Liver (tissue), 3 donors: ENCODE measurements at regions not wholly inside any gene's neighbourhood (a gene's known extent, or its start where the extent isn't known, plus 50 kb on each side); places are given as distances from the start of the nearest gene placed in this dataset.

Experiments used
- ATF3 ChIP-seq: IDR thresholded peaks from 2 replicates; pipeline ENCODE4 v1.6.1; 2016; ENCODE audit warnings: antibody characterized with exemption
- CTCF ChIP-seq: fragments of 150-350 bp; IDR thresholded peaks from 2 replicates; pipeline ENCODE4 v1.5.1; 2017; ENCODE audit warnings: improper control_type of control experiment, low read depth, low read length; ENCODE audit not compliant: missing input control
- EGR1 ChIP-seq, 2 donors: IDR thresholded peaks; 2 replicates each; pipeline ENCODE4 v1.6.1; 2016 to 2018; ENCODE audit warnings: antibody characterized with exemption in 2 of 2, low read depth in 2 of 2
- FOXA1 ChIP-seq: IDR thresholded peaks from 2 replicates; pipeline ENCODE4 v1.6.1; 2016; ENCODE audit warnings: antibody characterized with exemption
- RAD21 ChIP-seq, 2 donors: IDR thresholded peaks; 2 replicates each; pipeline ENCODE4 v1.6.1; 2016; ENCODE audit warnings: antibody characterized with exemption in 2 of 2, mild to moderate bottlenecking in 2 of 2
- TAF1 ChIP-seq: conservative IDR thresholded peaks from 2 replicates; pipeline ENCODE4 v1.6.1; 2016; ENCODE audit warnings: antibody characterized with exemption, mild to moderate bottlenecking
- YY1 ChIP-seq: IDR thresholded peaks from 2 replicates; pipeline ENCODE4 v1.6.1; 2016; ENCODE audit warnings: antibody characterized with exemption, mild to moderate bottlenecking
- ZBTB33 ChIP-seq: IDR thresholded peaks from 2 replicates; pipeline ENCODE4 v1.6.1; 2016; ENCODE audit warnings: antibody characterized with exemption
- donor health status: healthy.
- donor health status: healthy.

- TF ChIP-seq TAF1 (no peak), CTCF (no peak), FOXA1 (no peak), ATF3 (no peak), ZBTB33 (no peak), RAD21 (IDR thresholded peaks at IDR 0.05) (no peak), EGR1 (IDR thresholded peaks at IDR 0.05; ENCODE audit: low read depth in 2 of 2) (no peak), YY1 (no peak)
Measured at GRCh38 chr13:85690368-85690767, 108.9 kb downstream of the SLITRK6 start.
